K562 (cell line): ENCODE measurements at regions not wholly inside any gene's neighbourhood (a gene's known extent, or its start where the extent isn't known, plus 50 kb on each side); places are given as distances from the start of the nearest gene placed in this dataset.

Source experiments
- ATAC-seq: fragments of 200-7000 bp; cut with Tn5 transposase; 3 replicates; pipeline ENCODE4 v1.9.1; 2020; ENCODE audit warnings: moderate library complexity
- BruUV-seq: library from RNA; stranded (reverse); fragments of 400-500 nt; replicated peaks from 2 replicates; lab custom pipeline; 2021; lab: Mats Ljungman, UMichigan
- CTCF ChIA-PET: fragments of 300-600 bp; formaldehyde crosslinking; extraction: SDS; loops from one replicate; lab custom pipeline; 2021; ENCODE audit warnings: low intra/inter-chr PET ratio; lab: Yijun Ruan, JAX
- POLR2A ChIA-PET: fragments of 300-600, 350-650 bp; sonication (Branson Sonifier 250); formaldehyde crosslinking; extraction: SDS; loops from one replicate; lab custom pipeline; 2021; ENCODE audit warnings: antibody characterized with exemption, inconsistent platforms; lab: Yijun Ruan, JAX
- DNase-seq, 4 experiments: peaks; one replicate each; pipeline versions ENCODE4 v3.0.0 to v3.0.0-alpha.2; 2011 to 2018; ENCODE audit warnings: low spot score in 3 of 4, mixed read lengths in 3 of 4; ENCODE audit errors: extremely low read depth in 1 of 4
- FAIRE-seq: peaks from 2 replicates; lab custom pipeline; 2011; peaks lifted over from hg19 to GRCh38; lab: Jason Lieb, UNC
- H2AFZ ChIP-seq: 2 replicates; pipeline ENCODE4 v1.6.0; 2011; ENCODE audit warnings: low read depth, low read length, control low read depth, inconsistent platforms
- H3K27ac ChIP-seq: fragments of 200-600 bp; 3 replicates; pipeline ENCODE4 v1.8.0; 2011; ENCODE audit warnings: low read depth, mild to moderate bottlenecking, control low read depth, inconsistent platforms, low read length, moderate library complexity, mixed read lengths; ENCODE audit errors: extremely low read depth
- H3K27me3 ChIP-seq, 2 experiments: fragments of 300-600 bp in 1 of 2; 2 replicates in 1 of 2; 3 replicates in 1 of 2; pipeline versions ENCODE4 v1.6.0 to v1.8.0; 2011; ENCODE audit warnings: inconsistent platforms in 2 of 2, low read length in 2 of 2, mild to moderate bottlenecking in 1 of 2, mixed read lengths in 1 of 2, moderate library complexity in 1 of 2; ENCODE audit not compliant: control insufficient read depth in 2 of 2, insufficient read depth in 2 of 2
- H3K36me3 ChIP-seq: fragments of 300-600 bp; 3 replicates; pipeline ENCODE4 v1.8.0; 2011; ENCODE audit warnings: mild to moderate bottlenecking, low read length, inconsistent platforms; ENCODE audit not compliant: control insufficient read depth, insufficient read depth
- H3K4me1 ChIP-seq, 2 experiments: fragments of 200-600 bp in 1 of 2; replicated peaks in 1 of 2; 2 replicates in 1 of 2; 3 replicates in 1 of 2; pipeline versions ENCODE4 v1.5.1 to v1.8.0; 2011; ENCODE audit warnings: inconsistent platforms in 2 of 2, low read length in 2 of 2, mild to moderate bottlenecking in 1 of 2, mixed read lengths in 1 of 2, moderate library complexity in 1 of 2; ENCODE audit not compliant: control insufficient read depth in 2 of 2, insufficient read depth in 2 of 2
- H3K4me2 ChIP-seq: 2 replicates; pipeline ENCODE4 v1.6.1; 2011; ENCODE audit warnings: low read length, control low read depth, inconsistent platforms, mixed read lengths; ENCODE audit not compliant: insufficient read depth
- H3K4me3 ChIP-seq: fragments of 200-600 bp; sonication (generic), shearing (Covaris generic); 2 replicates; pipeline ENCODE4 v1.5.1; 2016; ENCODE audit warnings: control low read depth, inconsistent platforms
- H3K79me2 ChIP-seq: fragments of 200-600 bp; 3 replicates; pipeline ENCODE4 v1.8.0; 2011; ENCODE audit warnings: low read length, inconsistent platforms; ENCODE audit not compliant: control insufficient read depth, insufficient read depth
- H3K9ac ChIP-seq, 2 experiments: 2 replicates each; pipeline versions ENCODE4 v1.6.0 to v1.6.1; 2011; ENCODE audit warnings: low read depth in 2 of 2, low read length in 2 of 2, control low read depth in 1 of 2, inconsistent platforms in 1 of 2, mild to moderate bottlenecking in 1 of 2, mixed read lengths in 1 of 2; ENCODE audit not compliant: insufficient read depth in 1 of 2
- H3K9me1 ChIP-seq: one replicate; pipeline ENCODE4 v1.6.0; 2011; ENCODE audit warnings: inconsistent platforms, mild to moderate bottlenecking, low read length, moderate library complexity; ENCODE audit not compliant: control insufficient read depth, insufficient read depth
- H3K9me3 ChIP-seq: replicated peaks from 2 replicates; pipeline ENCODE4 v1.5.1; 2011; ENCODE audit warnings: low read depth, low read length, inconsistent platforms; ENCODE audit not compliant: control insufficient read depth, insufficient read depth
- H4K20me1 ChIP-seq: replicated peaks from 2 replicates; pipeline ENCODE4 v1.6.1; 2011; ENCODE audit warnings: low read length, inconsistent platforms, mixed read lengths; ENCODE audit not compliant: control insufficient read depth, insufficient read depth
- ASH1L ChIP-seq: fragments of 450-650 bp; IDR thresholded peaks from 2 replicates; pipeline ENCODE4 v1.6.1; 2018; ENCODE audit warnings: borderline replicate concordance, mild to moderate bottlenecking, low read depth; ENCODE audit not compliant: partially characterized antibody
- ATF7 ChIP-seq: fragments of 450-650 bp; IDR thresholded peaks from 2 replicates; pipeline ENCODE4 v1.7.1; 2014; ENCODE audit warnings: mild to moderate bottlenecking, moderate library complexity
- CBX5 ChIP-seq: IDR thresholded peaks from 2 replicates; pipeline ENCODE4 v1.6.1; 2014; ENCODE audit warnings: low read depth, borderline replicate concordance
- MTF1 ChIP-seq: fragments of 250-450 bp; sonication (Bioruptor Pico); IDR thresholded peaks from 2 replicates; pipeline ENCODE4 v1.9.0; 2021; ENCODE audit warnings: moderate library complexity, mild to moderate bottlenecking, inconsistent platforms, borderline replicate concordance
- NFXL1 ChIP-seq: fragments of 450-650 bp; formaldehyde crosslinking; IDR thresholded peaks from 2 replicates; pipeline ENCODE4 v1.4.0; 2021; ENCODE audit warnings: mild to moderate bottlenecking
- RAD51 ChIP-seq: fragments of 450-650 bp; IDR thresholded peaks from 2 replicates; pipeline ENCODE4 v1.7.1; 2016; ENCODE audit warnings: low read depth, mild to moderate bottlenecking, borderline replicate concordance
- RFX5 ChIP-seq: IDR thresholded peaks from 2 replicates; pipeline ENCODE4 v1.6.1; 2011; ENCODE audit warnings: low read depth, mild to moderate bottlenecking, improper control_type of control experiment, low read length
- ZNF766 ChIP-seq: fragments of 200-800 bp; sonication (Bioruptor generic); conservative IDR thresholded peaks from 2 replicates; pipeline ENCODE4 v1.6.1; 2016; ENCODE audit warnings: missing genetic modification characterization, missing compliant biosample characterization
- WGBS: fragments of 100-300 bp; shearing (Covaris generic); methylation state at CpG from one replicate; pipeline ENCODE4 v1.1.6; 2016; ENCODE audit warnings: low coverage, mixed read lengths; ENCODE audit not compliant: insufficient coverage; ENCODE audit errors: missing lambda C conversion rate; 5-methylcytosine and 5-hydroxymethylcytosine counted together
- in situ Hi-C: fragments of 300-500 bp; cut with MboI; formaldehyde crosslinking; loops from 4 replicates; pipeline ENCODE4 v1.15.0; 2018; ENCODE audit warnings: inconsistent platforms, mixed read lengths
- intact Hi-C: fragments of 100-400 bp; cut with micrococcal nuclease; formaldehyde crosslinking; loops from 2 replicates; pipeline ENCODE4 v1.14.2; 2022
- TF ChIP-seq, protein P1 (sequence below): fragments of 250-450 bp; sonication (Bioruptor Pico); IDR thresholded peaks from 2 replicates; pipeline ENCODE4 v1.8.0; 2021; ENCODE audit warnings: mild to moderate bottlenecking, moderate library complexity
- TF ChIP-seq, protein P2 (sequence below): fragments of 450-650 bp; IDR thresholded peaks from 2 replicates; pipeline ENCODE4 v1.7.1; 2018; ENCODE audit warnings: mild to moderate bottlenecking, low read depth; ENCODE audit not compliant: partially characterized antibody
- TF ChIP-seq, protein P3 (sequence below): fragments of 450-650 bp; formaldehyde crosslinking; IDR thresholded peaks from 2 replicates; pipeline ENCODE4 v1.4.0; 2022; ENCODE audit warnings: mild to moderate bottlenecking, moderate library complexity

- no peaks in the 10 kb centered on the region for H3K4me1 ChIP-seq
- BruUV-seq, result no TSS peak
- no peak overlapping the region for H2AFZ ChIP-seq
- no peaks in the 10 kb centered on the region for H3K36me3 ChIP-seq
- in situ Hi-C loops (no loop called here), intact Hi-C loops (no loop called here)
- H3K9ac ChIP-seq, result no peak overlapping the region
- no peak overlapping the region for H3K4me2 ChIP-seq
- DNase-seq (no peak), ATAC-seq (no peak), FAIRE-seq (no peak)
- no peaks in the 10 kb centered on the region for H3K27me3 ChIP-seq
- POLR2A ChIA-PET, result interaction anchor here (0.7 to 1.0 kb wide), 2 partner anchors 8 to 355 kb away, joined by 3 read pairs; no protein-coding TSS in a partner anchor
- no peak overlapping the region for H3K27ac ChIP-seq
- H3K79me2 ChIP-seq, result no peaks in the 10 kb centered on the region
- H3K9me1 ChIP-seq, result no peaks in the 10 kb centered on the region
- no peaks in the 10 kb centered on the region for H3K9me3 ChIP-seq
- no peak overlapping the region for H3K4me3 ChIP-seq
- no peaks in the 10 kb centered on the region for H4K20me1 ChIP-seq
- CTCF ChIA-PET, result no interaction called here
- no peak for TF ChIP-seq ZNF766 (CRISPR knock-in tag)
- no peak for TF ChIP-seq NFXL1 (CRISPR knock-in tag)
- TF ChIP-seq MTF1, result no peak
- TF ChIP-seq CBX5, result no peak
- TF ChIP-seq ATF7, result no peak
- no peak for TF ChIP-seq RAD51
- TF ChIP-seq, all 486 proteins: peak for 0
- WGBS, result 3% methylated on average over 2 of the region's 2 CpGs
Measured at GRCh38 chr7:121604627-121605316, 208.7 kb upstream of the FAM3C start.

DNA sequence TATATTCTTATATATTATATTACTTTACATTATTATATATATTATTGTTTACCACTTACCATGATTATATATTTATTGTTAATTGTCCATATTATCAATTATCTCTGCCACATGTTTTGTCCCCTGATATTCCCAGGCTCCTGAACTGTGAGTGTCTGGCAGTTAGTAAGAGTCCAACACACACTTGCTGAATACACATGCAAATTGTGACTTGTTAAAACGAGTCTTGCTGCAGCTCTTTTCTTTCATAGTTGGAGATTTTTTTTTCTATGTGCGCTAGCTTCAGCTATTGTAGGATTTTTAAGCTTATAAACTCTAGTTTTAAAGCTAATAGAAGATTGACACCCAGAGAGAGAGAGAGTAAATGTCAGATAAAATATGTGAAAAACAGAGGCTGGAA lies 207.8 kb upstream of the FAM3C start:
- Histone ChIP-seq H3K9me3 (no peaks in the 10 kb centered on the region), H3K4me2 (no peak overlapping the region), H4K20me1 (no peaks in the 10 kb centered on the region), H3K4me1 (no peaks in the 10 kb centered on the region), H3K9me1 (no peaks in the 10 kb centered on the region), H3K27me3 (no peaks in the 10 kb centered on the region), H3K36me3 (no peaks in the 10 kb centered on the region), H3K27ac (no peak overlapping the region), H3K4me3 (no peak overlapping the region), H3K79me2 (no peaks in the 10 kb centered on the region), H3K9ac (no peak overlapping the region), H2AFZ (no peak overlapping the region)
- intact Hi-C loops (no loop called here), in situ Hi-C loops (no loop called here)
- no TSS peak for BruUV-seq
- WGBS, result 4% methylated on average over 2 of the region's 2 CpGs
- ChIA-PET POLR2A (interaction anchor here (0.6 kb wide), 1 partner anchor 14 kb away, joined by 4 read pairs; no protein-coding TSS in a partner anchor), CTCF (no interaction called here)
- ATAC-seq, result no peak
- DNase-seq, result no peak
- FAIRE-seq, result no peak
- TF ChIP-seq ASH1L (no peak), RFX5 (no peak)
- TF ChIP-seq, protein P1, sequence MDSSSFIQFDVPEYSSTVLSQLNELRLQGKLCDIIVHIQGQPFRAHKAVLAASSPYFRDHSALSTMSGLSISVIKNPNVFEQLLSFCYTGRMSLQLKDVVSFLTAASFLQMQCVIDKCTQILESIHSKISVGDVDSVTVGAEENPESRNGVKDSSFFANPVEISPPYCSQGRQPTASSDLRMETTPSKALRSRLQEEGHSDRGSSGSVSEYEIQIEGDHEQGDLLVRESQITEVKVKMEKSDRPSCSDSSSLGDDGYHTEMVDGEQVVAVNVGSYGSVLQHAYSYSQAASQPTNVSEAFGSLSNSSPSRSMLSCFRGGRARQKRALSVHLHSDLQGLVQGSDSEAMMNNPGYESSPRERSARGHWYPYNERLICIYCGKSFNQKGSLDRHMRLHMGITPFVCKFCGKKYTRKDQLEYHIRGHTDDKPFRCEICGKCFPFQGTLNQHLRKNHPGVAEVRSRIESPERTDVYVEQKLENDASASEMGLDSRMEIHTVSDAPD (CRISPR knock-in tag), result no peak
- TF ChIP-seq, protein P2, sequence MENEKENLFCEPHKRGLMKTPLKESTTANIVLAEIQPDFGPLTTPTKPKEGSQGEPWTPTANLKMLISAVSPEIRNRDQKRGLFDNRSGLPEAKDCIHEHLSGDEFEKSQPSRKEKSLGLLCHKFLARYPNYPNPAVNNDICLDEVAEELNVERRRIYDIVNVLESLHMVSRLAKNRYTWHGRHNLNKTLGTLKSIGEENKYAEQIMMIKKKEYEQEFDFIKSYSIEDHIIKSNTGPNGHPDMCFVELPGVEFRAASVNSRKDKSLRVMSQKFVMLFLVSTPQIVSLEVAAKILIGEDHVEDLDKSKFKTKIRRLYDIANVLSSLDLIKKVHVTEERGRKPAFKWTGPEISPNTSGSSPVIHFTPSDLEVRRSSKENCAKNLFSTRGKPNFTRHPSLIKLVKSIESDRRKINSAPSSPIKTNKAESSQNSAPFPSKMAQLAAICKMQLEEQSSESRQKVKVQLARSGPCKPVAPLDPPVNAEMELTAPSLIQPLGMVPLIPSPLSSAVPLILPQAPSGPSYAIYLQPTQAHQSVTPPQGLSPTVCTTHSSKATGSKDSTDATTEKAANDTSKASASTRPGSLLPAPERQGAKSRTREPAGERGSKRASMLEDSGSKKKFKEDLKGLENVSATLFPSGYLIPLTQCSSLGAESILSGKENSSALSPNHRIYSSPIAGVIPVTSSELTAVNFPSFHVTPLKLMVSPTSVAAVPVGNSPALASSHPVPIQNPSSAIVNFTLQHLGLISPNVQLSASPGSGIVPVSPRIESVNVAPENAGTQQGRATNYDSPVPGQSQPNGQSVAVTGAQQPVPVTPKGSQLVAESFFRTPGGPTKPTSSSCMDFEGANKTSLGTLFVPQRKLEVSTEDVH, result no peak
- TF ChIP-seq, protein P3, sequence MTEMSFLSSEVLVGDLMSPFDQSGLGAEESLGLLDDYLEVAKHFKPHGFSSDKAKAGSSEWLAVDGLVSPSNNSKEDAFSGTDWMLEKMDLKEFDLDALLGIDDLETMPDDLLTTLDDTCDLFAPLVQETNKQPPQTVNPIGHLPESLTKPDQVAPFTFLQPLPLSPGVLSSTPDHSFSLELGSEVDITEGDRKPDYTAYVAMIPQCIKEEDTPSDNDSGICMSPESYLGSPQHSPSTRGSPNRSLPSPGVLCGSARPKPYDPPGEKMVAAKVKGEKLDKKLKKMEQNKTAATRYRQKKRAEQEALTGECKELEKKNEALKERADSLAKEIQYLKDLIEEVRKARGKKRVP, result no peak
